Astrocyte (in vitro differentiated cells and primary cell): ENCODE measurements at regions not wholly inside any gene's neighbourhood (a gene's known extent, or its start where the extent isn't known, plus 50 kb on each side); places are given as distances from the start of the nearest gene placed in this dataset.

Source experiments
- DNase-seq: peaks from one replicate; pipeline ENCODE4 v3.0.0-alpha.2; 2010; ENCODE audit warnings: low read depth
- FAIRE-seq: peaks from 2 replicates; lab custom pipeline; 2011; peaks lifted over from hg19 to GRCh38; lab: Jason Lieb, UNC
- H2AFZ ChIP-seq: 2 replicates; pipeline ENCODE4 v1.6.0; 2012; ENCODE audit warnings: low read depth, low read length, inconsistent platforms
- H3K27ac ChIP-seq: 2 replicates; pipeline ENCODE4 v1.5.1; 2011; ENCODE audit warnings: low read depth, low read length, inconsistent platforms
- H3K27me3 ChIP-seq: 2 replicates; pipeline ENCODE4 v1.6.0; 2011; ENCODE audit warnings: low read length, inconsistent platforms; ENCODE audit not compliant: insufficient read depth
- H3K36me3 ChIP-seq: 2 replicates; pipeline ENCODE4 v1.5.1; 2011; ENCODE audit warnings: low read length, inconsistent platforms; ENCODE audit not compliant: insufficient read depth
- H3K4me1 ChIP-seq: 2 replicates; pipeline ENCODE4 v1.5.1; 2011; ENCODE audit warnings: low read length, inconsistent platforms; ENCODE audit not compliant: insufficient read depth
- H3K4me2 ChIP-seq: 2 replicates; pipeline ENCODE4 v1.6.0; 2012; ENCODE audit warnings: low read length, inconsistent platforms
- H3K4me3 ChIP-seq: 2 replicates; pipeline ENCODE4 v1.5.1; 2011; ENCODE audit warnings: low read depth, mild to moderate bottlenecking, low read length, inconsistent platforms; ENCODE audit not compliant: insufficient read depth
- H3K79me2 ChIP-seq: 2 replicates; pipeline ENCODE4 v1.6.0; 2012; ENCODE audit warnings: mild to moderate bottlenecking, low read length, inconsistent platforms; ENCODE audit not compliant: insufficient read depth
- H3K9ac ChIP-seq: 2 replicates; pipeline ENCODE4 v1.6.0; 2012; ENCODE audit warnings: mild to moderate bottlenecking, low read length, inconsistent platforms
- H3K9me3 ChIP-seq: 2 replicates; pipeline ENCODE4 v1.5.1; 2012; ENCODE audit warnings: low read depth, mild to moderate bottlenecking, low read length, inconsistent platforms; ENCODE audit not compliant: insufficient read depth
- H4K20me1 ChIP-seq: 2 replicates; pipeline ENCODE4 v1.6.0; 2012; ENCODE audit warnings: low read length, inconsistent platforms; ENCODE audit not compliant: insufficient read depth
- H3K27ac Mint-ChIP-seq: one replicate; pipeline ENCODE4 v1.8.0; 2021; ENCODE audit warnings: mild to moderate bottlenecking, mixed read lengths; ENCODE audit not compliant: unreplicated experiment
- H3K27me3 Mint-ChIP-seq: one replicate; pipeline ENCODE4 v1.8.0; 2021; ENCODE audit warnings: low read depth, mixed read lengths; ENCODE audit not compliant: unreplicated experiment
- H3K36me3 Mint-ChIP-seq: one replicate; pipeline ENCODE4 v1.8.0; 2021; ENCODE audit warnings: low read depth, mixed read lengths; ENCODE audit not compliant: unreplicated experiment
- H3K4me1 Mint-ChIP-seq: one replicate; pipeline ENCODE4 v1.8.0; 2021; ENCODE audit warnings: low read depth, mixed read lengths; ENCODE audit not compliant: unreplicated experiment
- H3K4me3 Mint-ChIP-seq: one replicate; pipeline ENCODE4 v1.8.0; 2021; ENCODE audit warnings: mild to moderate bottlenecking, moderate library complexity, mixed read lengths; ENCODE audit not compliant: unreplicated experiment
- H3K9me3 Mint-ChIP-seq: one replicate; pipeline ENCODE4 v1.8.0; 2021; ENCODE audit warnings: mild to moderate bottlenecking, mixed read lengths; ENCODE audit not compliant: unreplicated experiment
- CTCF ChIP-seq: IDR thresholded peaks from 2 replicates; pipeline ENCODE4 v1.5.1; 2011; ENCODE audit warnings: low read depth, mild to moderate bottlenecking, inconsistent platforms, low read length, moderate library complexity; ENCODE audit not compliant: insufficient read depth
- EZH2 ChIP-seq: IDR thresholded peaks from 2 replicates; pipeline ENCODE4 v1.6.1; 2012; ENCODE audit warnings: mild to moderate bottlenecking, low read length, inconsistent platforms; ENCODE audit not compliant: insufficient read depth

DNA sequence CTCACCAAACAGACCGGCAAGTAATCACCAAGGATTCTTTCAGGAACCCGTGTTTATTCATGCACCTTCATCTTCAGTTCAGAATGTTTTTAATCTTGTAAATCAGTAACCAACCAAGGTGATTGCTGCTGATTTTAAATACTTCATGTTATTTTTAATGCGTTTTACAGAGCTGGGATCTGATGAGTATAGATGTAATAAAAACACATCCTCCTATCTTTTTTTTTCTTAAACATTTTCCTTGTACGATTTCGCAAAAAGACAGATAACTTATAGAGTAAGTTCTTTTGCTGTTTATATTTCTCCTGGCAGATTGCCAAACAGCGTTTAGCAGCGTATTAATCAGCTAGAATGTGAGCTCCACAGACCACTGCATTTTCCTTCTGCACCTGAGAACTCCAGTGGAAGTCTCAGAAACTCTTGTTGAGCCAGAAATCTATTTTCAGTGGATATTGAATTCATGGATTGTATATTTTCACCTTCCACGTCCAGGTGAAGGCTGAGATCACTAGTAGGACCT, 397.8 kb upstream of the NRP1 start:
- no peaks in the 10 kb centered on the region for H3K4me1 ChIP-seq
- no peak overlapping the region for H3K9ac ChIP-seq
- no peak for FAIRE-seq
- H3K4me3 ChIP-seq, result no peak overlapping the region
- no peak for DNase-seq
- peaks cover 2% of the 10 kb centered on the region for H3K9me3 ChIP-seq
- no peak overlapping the region for H3K4me3 Mint-ChIP-seq
- no peak overlapping the region for H2AFZ ChIP-seq
- TF ChIP-seq EZH2 (no peak), CTCF (no peak)
- H3K36me3 ChIP-seq, result no peaks in the 10 kb centered on the region
- H4K20me1 ChIP-seq, result no peaks in the 10 kb centered on the region
- no peak overlapping the region for H3K27ac Mint-ChIP-seq
- H3K36me3 Mint-ChIP-seq, result peaks cover 3% of the 10 kb centered on the region
- H3K79me2 ChIP-seq, result no peaks in the 10 kb centered on the region
- H3K9me3 Mint-ChIP-seq, result peaks cover 4% of the 10 kb centered on the region
- no peak overlapping the region for H3K4me2 ChIP-seq
- H3K4me1 Mint-ChIP-seq, result peaks cover 2% of the 10 kb centered on the region
- H3K27me3 ChIP-seq, result peaks cover 3% of the 10 kb centered on the region
- no peak overlapping the region for H3K27ac ChIP-seq
- H3K27me3 Mint-ChIP-seq, result peaks cover 13% of the 10 kb centered on the region

GRCh38 chr10:33731322-33731721, 396.9 kb upstream of the NRP1 start:
- Mint-ChIP-seq H3K27ac (no peak overlapping the region), H3K27me3 (peaks cover 13% of the 10 kb centered on the region), H3K36me3 (peaks cover 3% of the 10 kb centered on the region), H3K4me3 (no peak overlapping the region), H3K9me3 (peaks cover 4% of the 10 kb centered on the region), H3K4me1 (peaks cover 2% of the 10 kb centered on the region)
- FAIRE-seq, result no peak
- TF ChIP-seq EZH2, result no peak
- no peak for TF ChIP-seq CTCF
- H3K9ac ChIP-seq, result no peak overlapping the region
- peaks cover 2% of the 10 kb centered on the region for H3K9me3 ChIP-seq
- no peaks in the 10 kb centered on the region for H4K20me1 ChIP-seq
- H3K27me3 ChIP-seq, result no peaks in the 10 kb centered on the region
- no peaks in the 10 kb centered on the region for H3K4me1 ChIP-seq
- no peak overlapping the region for H2AFZ ChIP-seq
- H3K27ac ChIP-seq, result no peak overlapping the region
- H3K4me2 ChIP-seq, result no peak overlapping the region
- no peak for DNase-seq
- no peak overlapping the region for H3K4me3 ChIP-seq
- no peaks in the 10 kb centered on the region for H3K36me3 ChIP-seq
- H3K79me2 ChIP-seq, result no peaks in the 10 kb centered on the region

DNA sequence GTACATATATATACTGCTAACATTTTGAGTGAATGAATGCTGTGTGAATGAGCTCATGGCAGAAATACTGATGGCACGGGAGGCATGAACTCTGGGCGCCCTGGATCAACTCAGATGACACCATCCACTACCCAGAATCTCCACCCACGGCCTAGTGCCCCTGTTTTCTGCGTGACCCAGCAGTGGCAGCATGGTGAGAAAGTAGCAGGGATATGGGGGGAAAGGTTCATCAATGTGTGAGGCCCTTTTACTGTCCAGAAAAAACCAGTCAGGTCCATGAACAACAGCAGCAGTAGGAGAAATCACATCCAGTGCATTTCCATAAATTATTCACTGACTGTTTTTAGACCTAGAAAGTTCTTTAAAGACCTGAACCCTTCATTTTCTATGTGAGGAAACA, 391.0 kb upstream of the NRP1 start:
- Histone ChIP-seq H4K20me1 (no peaks in the 10 kb centered on the region), H3K9ac (no peak overlapping the region), H3K4me2 (no peak overlapping the region), H3K36me3 (no peaks in the 10 kb centered on the region), H3K27me3 (no peaks in the 10 kb centered on the region), H3K79me2 (no peaks in the 10 kb centered on the region), H3K9me3 (peaks cover 2% of the 10 kb centered on the region), H3K4me1 (peaks cover 7% of the 10 kb centered on the region), H3K4me3 (no peak overlapping the region), H3K27ac (no peak overlapping the region), H2AFZ (no peak overlapping the region)
- no peak for DNase-seq
- Mint-ChIP-seq H3K4me1 (peaks cover 4% of the 10 kb centered on the region), H3K36me3 (peaks cover 3% of the 10 kb centered on the region), H3K27me3 (peaks cover 1% of the 10 kb centered on the region), H3K4me3 (no peak overlapping the region), H3K9me3 (peaks cover 13% of the 10 kb centered on the region), H3K27ac (no peak overlapping the region)
- TF ChIP-seq CTCF (no peak), EZH2 (no peak)
- FAIRE-seq, result no peak
